Keratinocyte (primary cell): ENCODE measurements at regions not wholly inside any gene's neighbourhood (a gene's known extent, or its start where the extent isn't known, plus 50 kb on each side); places are given as distances from the start of the nearest gene placed in this dataset.

ENCODE experiments used
- DNase-seq: peaks from one replicate; pipeline ENCODE4 v3.0.0-alpha.2; 2011; ENCODE audit warnings: low read depth, missing footprints, low spot score
- FAIRE-seq: peaks from 2 replicates; lab custom pipeline; 2011; peaks lifted over from hg19 to GRCh38; lab: Jason Lieb, UNC
- H2AFZ ChIP-seq: 2 replicates; pipeline ENCODE4 v1.6.0; 2012; ENCODE audit warnings: low read length, control low read depth, inconsistent platforms; ENCODE audit not compliant: control insufficient read depth
- H3K27ac ChIP-seq: 2 replicates; pipeline ENCODE4 v1.5.1; 2011; ENCODE audit warnings: low read length; ENCODE audit not compliant: control insufficient read depth, insufficient read depth
- H3K27me3 ChIP-seq: 3 replicates; pipeline ENCODE4 v1.6.0; 2011; ENCODE audit warnings: low read length; ENCODE audit not compliant: control insufficient read depth, insufficient read depth; ENCODE audit errors: extremely low read depth
- H3K36me3 ChIP-seq, 2 experiments: 2 replicates in 1 of 2; 3 replicates in 1 of 2; pipeline ENCODE4 v1.5.1; 2011; ENCODE audit warnings: low read length in 2 of 2, mild to moderate bottlenecking in 1 of 2; ENCODE audit not compliant: control insufficient read depth in 2 of 2, insufficient read depth in 2 of 2; ENCODE audit errors: extremely low read depth in 1 of 2
- H3K4me1 ChIP-seq: 3 replicates; pipeline ENCODE4 v1.5.1; 2011; ENCODE audit warnings: low read length; ENCODE audit not compliant: control insufficient read depth, insufficient read depth; ENCODE audit errors: extremely low read depth
- H3K4me2 ChIP-seq: 3 replicates; pipeline ENCODE4 v1.6.0; 2011; ENCODE audit warnings: low read depth, low read length; ENCODE audit not compliant: control insufficient read depth, insufficient read depth; ENCODE audit errors: extremely low read depth
- H3K4me3 ChIP-seq, 3 experiments: fragments of 200-600 bp in 1 of 3; sonication (generic) in 1 of 3; 2 replicates in 2 of 3; 3 replicates in 1 of 3; pipeline ENCODE4 v1.5.1; 2011 to 2016; ENCODE audit warnings: low read length in 3 of 3, mild to moderate bottlenecking in 3 of 3, control low read depth in 2 of 3, inconsistent platforms in 1 of 3, low read depth in 1 of 3, mixed read lengths in 1 of 3, mixed run types in 1 of 3, moderate library complexity in 1 of 3; ENCODE audit not compliant: control insufficient read depth in 2 of 3, insufficient read depth in 2 of 3; ENCODE audit errors: extremely low read depth in 1 of 3
- H3K79me2 ChIP-seq: 2 replicates; pipeline ENCODE4 v1.6.0; 2012; ENCODE audit warnings: low read length; ENCODE audit not compliant: control insufficient read depth, insufficient read depth
- H3K9ac ChIP-seq: 3 replicates; pipeline ENCODE4 v1.6.0; 2011; ENCODE audit warnings: low read length; ENCODE audit not compliant: control insufficient read depth, insufficient read depth; ENCODE audit errors: extremely low read depth
- H3K9me1 ChIP-seq: 3 replicates; pipeline ENCODE4 v1.6.0; 2011; ENCODE audit warnings: low read length; ENCODE audit not compliant: control insufficient read depth, insufficient read depth; ENCODE audit errors: extremely low read depth
- H3K9me3 ChIP-seq: 2 replicates; pipeline ENCODE4 v1.5.1; 2012; ENCODE audit warnings: low read depth, low read length; ENCODE audit not compliant: control insufficient read depth
- H4K20me1 ChIP-seq: 3 replicates; pipeline ENCODE4 v1.6.0; 2011; ENCODE audit warnings: low read length; ENCODE audit not compliant: control insufficient read depth, insufficient read depth; ENCODE audit errors: extremely low read depth
- EZH2 ChIP-seq: IDR thresholded peaks from one replicate; pipeline ENCODE4 v1.6.1; 2012; ENCODE audit warnings: inconsistent platforms, mild to moderate bottlenecking, low read length, moderate library complexity
- dilution Hi-C: fragments of 300-500 bp; cut with MboI; formaldehyde crosslinking; loops from one replicate; pipeline ENCODE4 v1.7.0; 2020; ENCODE audit warnings: low sequenced_read_pairs; ENCODE audit not compliant: extremely low pct_ligation_motif_present
- TF ChIP-seq, protein P1 (sequence below), 3 experiments: IDR thresholded peaks in 1 of 3; conservative IDR thresholded peaks in 1 of 3; optimal IDR thresholded peaks in 1 of 3; 2 replicates in 2 of 3; 3 replicates in 1 of 3; pipeline versions ENCODE3 to v1.5.1; 2011; ENCODE audit warnings: low read length in 3 of 3, mild to moderate bottlenecking in 3 of 3, moderate library complexity in 2 of 3, control low read depth in 1 of 3, inconsistent platforms in 1 of 3; ENCODE audit not compliant: insufficient read depth in 2 of 3; ENCODE audit errors: extremely low read depth in 1 of 3

DNA sequence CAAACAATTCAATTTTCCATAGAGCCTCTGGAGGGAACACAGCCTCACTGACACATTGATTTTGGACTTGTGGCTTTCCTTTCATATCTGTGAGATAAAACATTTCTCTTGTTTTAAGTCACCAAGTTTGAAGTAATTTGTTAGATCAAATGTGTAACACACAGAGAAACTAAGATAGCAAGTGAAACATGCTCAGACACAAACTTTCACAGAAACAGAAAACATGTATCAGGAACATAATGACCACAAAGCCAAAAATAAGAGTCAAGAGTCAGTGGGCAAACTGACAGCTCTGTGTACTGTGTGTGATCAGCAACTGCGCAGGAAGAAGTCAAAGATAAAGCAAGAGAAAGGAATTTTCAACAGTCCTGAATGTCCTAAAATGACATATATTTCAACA lies 1237.5 kb downstream of the AMY1C start:
- dilution Hi-C loops: no loop called here

DNA sequence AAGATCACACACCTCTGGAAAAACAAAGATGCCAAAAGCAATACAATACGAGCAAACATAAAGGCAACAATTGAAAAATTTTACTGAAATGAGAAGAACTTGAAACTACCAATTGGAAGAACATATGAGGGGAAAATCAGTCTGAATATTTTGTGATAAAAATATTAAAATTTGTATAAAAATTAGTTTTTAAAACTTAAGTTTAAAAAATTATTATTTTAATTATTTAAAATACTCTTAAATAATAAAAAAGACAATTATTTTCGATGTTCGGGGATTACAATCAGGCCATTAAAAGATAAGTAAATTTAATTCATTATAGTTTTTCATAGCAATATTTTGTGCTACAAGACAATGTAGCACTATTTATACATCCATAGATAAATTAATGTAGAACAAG lies 1239.3 kb downstream of the AMY1C start:
- FAIRE-seq (no peak), DNase-seq (no peak)
- H3K27ac ChIP-seq: no peak overlapping the region
- no peak overlapping the region for H2AFZ ChIP-seq
- no peak overlapping the region for H3K4me3 ChIP-seq
- H3K36me3 ChIP-seq: no peaks in the 10 kb centered on the region
- dilution Hi-C loops: no loop called here
- no peaks in the 10 kb centered on the region for H3K79me2 ChIP-seq
- H3K4me2 ChIP-seq: no peak overlapping the region
- H3K4me1 ChIP-seq: no peaks in the 10 kb centered on the region
- H3K9me1 ChIP-seq: no peaks in the 10 kb centered on the region
- TF ChIP-seq EZH2: no peak
- TF ChIP-seq, protein P1, sequence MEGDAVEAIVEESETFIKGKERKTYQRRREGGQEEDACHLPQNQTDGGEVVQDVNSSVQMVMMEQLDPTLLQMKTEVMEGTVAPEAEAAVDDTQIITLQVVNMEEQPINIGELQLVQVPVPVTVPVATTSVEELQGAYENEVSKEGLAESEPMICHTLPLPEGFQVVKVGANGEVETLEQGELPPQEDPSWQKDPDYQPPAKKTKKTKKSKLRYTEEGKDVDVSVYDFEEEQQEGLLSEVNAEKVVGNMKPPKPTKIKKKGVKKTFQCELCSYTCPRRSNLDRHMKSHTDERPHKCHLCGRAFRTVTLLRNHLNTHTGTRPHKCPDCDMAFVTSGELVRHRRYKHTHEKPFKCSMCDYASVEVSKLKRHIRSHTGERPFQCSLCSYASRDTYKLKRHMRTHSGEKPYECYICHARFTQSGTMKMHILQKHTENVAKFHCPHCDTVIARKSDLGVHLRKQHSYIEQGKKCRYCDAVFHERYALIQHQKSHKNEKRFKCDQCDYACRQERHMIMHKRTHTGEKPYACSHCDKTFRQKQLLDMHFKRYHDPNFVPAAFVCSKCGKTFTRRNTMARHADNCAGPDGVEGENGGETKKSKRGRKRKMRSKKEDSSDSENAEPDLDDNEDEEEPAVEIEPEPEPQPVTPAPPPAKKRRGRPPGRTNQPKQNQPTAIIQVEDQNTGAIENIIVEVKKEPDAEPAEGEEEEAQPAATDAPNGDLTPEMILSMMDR (optimal IDR thresholded peaks at IDR 0.05 in 1 of 3, IDR thresholded peaks at IDR 0.05 in 1 of 3, conservative IDR thresholded peaks at IDR 0.05 in 1 of 3; ENCODE audit: extremely low read depth in 1 of 3, insufficient read depth in 2 of 3, low read length in 3 of 3): no peak
- H3K9ac ChIP-seq: no peak overlapping the region
- no peaks in the 10 kb centered on the region for H4K20me1 ChIP-seq
- H3K27me3 ChIP-seq: no peaks in the 10 kb centered on the region
- no peaks in the 10 kb centered on the region for H3K9me3 ChIP-seq

More for the DNA sequence above, 1237.5 kb downstream of the AMY1C start:
- Histone ChIP-seq H3K9me3 (no peaks in the 10 kb centered on the region), H3K79me2 (no peaks in the 10 kb centered on the region), H2AFZ (no peak overlapping the region), H3K9me1 (no peaks in the 10 kb centered on the region), H3K36me3 (no peaks in the 10 kb centered on the region), H3K4me3 (no peak overlapping the region), H3K4me1 (no peaks in the 10 kb centered on the region), H3K27me3 (no peaks in the 10 kb centered on the region), H3K27ac (no peak overlapping the region), H4K20me1 (no peaks in the 10 kb centered on the region), H3K4me2 (no peak overlapping the region), H3K9ac (no peak overlapping the region)
- TF ChIP-seq EZH2: no peak
- TF ChIP-seq, protein P1 (optimal IDR thresholded peaks at IDR 0.05 in 1 of 3, IDR thresholded peaks at IDR 0.05 in 1 of 3, conservative IDR thresholded peaks at IDR 0.05 in 1 of 3; ENCODE audit: extremely low read depth in 1 of 3, insufficient read depth in 2 of 3, low read length in 3 of 3): no peak
- DNase-seq: no peak
- no peak for FAIRE-seq
